Ecto neural progenitor cell (in vitro differentiated cells): ENCODE measurements at regions not wholly inside any gene's neighbourhood (a gene's known extent, or its start where the extent isn't known, plus 50 kb on each side); places are given as distances from the start of the nearest gene placed in this dataset.

Source experiments
- DNase-seq: peaks from one replicate; pipeline ENCODE4 v3.0.0-alpha.2; 2018; ENCODE audit warnings: low spot score

DNA sequence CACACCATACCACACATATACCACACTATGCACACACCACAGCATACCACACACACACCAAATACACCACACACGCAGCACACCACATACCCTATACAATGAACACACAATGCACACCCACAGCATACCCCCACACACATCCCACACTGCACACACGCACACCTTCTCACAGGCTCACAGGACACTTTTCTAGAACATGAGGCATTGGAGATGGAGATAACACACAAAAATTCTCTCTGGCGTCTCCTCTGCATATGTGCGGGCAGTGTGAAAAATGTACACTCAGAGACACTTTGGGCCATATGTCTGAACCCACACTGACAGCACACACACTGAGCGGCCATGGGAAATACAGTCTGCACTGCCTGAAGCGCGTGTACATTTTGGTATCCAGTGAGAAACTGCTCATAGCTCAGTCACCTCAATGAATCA lies 278.1 kb downstream of the GADD45G start:
- DNase-seq: peak; percentile 19

DNA sequence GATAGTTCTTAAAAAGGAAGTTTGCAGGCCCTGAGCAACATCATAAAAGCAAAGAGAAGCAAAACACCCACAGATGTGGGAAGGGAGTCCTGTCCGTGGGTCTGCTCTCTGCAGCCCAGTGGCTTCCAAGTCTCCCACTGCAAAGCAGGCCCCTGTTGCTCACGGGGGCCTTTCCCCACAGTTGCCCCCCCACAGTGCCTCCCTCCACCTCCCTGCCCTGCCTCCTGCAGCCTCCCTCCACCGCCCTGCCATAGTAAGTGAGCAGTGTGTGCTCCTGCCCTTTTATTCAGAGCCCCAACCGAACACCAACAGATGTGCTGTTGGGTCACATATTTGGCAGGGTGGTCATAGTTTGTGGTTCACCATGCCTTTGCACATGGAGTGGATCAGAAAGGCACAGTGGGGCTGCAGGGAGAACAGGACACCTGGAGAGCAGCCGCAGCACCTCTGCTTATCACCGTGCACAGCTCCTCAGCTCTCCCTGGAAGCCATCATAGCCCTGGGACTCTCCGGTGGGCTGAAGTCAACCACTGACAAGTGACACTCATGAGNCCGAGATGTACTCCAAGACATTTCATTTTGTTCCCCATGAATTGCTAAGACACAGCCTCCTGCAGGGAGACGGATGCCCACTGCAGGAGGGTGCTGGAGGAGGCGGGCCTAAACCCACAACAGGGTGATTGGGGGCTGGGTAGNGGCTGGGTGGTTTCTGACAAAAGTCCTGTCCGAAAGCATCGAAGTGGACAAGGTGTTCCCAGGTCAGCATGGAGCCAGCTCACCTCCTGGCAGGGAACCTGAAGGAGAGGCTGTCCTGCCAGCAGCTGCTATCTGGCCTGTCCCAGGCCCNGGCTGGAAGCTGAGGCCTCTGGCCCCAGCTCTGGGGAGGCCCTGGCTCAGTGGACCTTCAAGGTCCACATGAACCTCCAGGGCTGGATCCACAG lies 278.9 kb downstream of the GADD45G start:
- DNase-seq: peak; percentile 38

DNA sequence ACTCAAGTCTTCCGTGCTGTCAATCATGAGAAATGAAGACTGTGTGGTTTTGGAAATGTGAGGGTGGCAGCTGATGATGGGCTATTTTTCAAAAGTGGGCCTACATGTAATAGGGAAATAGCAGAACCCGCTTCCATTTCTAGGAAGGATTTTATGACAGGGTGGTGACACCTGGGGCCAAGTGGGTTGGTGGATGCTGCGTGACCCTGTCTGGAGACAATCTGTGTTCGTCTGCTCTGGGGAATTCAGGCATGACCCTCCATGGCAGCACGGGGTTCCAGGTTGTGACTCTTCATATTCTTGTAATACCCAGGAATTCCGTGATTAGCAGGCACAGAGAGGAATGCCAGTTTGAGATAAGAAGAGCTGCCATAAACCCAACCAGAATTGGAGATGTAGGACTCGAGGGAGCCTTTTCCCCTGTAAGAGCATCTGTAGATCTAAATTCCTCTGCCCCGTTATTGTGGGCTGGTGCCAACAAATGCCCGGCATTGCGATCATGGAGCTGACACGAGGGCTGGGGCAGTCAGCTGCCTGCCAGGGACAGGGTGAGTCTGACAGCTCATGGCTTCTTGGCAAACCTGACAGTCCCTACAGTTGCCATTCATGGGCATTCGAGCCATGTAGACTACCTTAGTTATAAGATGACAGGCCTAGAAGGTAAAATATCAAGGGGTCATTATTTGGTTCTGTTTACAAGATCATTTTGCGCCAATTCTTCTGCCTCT lies 279.7 kb downstream of the GADD45G start:
- DNase-seq: no peak

DNA sequence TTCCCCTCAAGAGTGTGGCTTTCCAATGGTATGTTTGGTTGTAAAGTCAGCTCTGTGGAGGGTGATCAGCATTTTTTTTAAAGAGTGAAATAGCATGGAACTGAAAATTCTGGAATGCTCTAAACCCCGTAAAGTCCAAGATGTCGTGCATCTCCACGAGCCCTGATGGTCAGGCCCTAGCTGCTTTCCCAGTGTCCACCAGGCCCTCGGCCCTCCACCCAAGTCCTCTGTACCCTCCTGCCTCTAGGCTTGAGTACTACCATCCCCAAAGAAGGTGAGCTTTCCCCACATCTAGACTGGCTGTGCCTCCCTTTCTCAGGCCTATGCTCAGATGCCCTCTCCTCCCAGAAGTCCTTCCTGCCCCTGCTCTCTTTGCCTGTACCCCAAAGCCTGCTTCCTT lies 280.3 kb downstream of the GADD45G start:
- no peak for DNase-seq

DNA sequence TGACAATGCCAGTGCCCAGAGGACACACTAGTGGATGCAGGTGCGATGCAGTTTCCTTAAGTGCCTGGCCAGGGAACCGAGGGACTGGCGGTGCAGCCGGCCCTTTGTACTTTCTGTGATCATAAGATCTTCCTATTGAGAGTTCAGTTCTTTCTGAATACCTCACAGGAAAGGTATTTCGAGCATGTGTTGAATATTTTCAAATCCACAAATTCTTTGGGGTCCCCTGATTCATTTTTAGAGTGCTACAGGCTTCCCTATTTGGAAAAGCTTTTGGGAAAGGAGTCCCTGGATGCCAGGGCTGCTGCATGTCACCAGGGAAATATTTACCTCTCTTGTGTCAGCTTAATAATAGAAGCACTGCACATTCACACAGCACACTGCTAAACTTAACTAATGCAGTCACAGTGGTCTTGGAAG lies 281.5 kb downstream of the GADD45G start:
- DNase-seq: no peak

DNA sequence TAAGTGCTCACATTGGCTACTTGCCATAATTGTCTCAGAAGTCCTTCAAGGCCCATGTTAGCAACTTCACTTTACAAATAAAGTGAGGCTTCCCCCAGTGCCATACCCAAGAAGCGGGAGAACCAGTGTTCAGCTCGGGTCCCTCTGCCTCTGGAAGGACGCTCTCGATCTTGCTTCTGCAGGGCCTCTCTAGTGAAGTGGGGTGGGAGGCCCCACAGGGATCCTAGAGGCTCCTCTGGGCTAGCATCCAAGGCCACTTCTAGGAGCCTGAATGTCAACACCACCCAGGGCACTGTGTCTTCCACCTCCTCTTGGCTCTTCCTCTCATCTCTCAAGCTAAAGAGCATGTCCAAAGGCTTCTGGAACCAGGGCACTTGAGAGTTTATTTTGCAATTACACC lies 282.5 kb downstream of the GADD45G start:
- peak; percentile 20 for DNase-seq

DNA sequence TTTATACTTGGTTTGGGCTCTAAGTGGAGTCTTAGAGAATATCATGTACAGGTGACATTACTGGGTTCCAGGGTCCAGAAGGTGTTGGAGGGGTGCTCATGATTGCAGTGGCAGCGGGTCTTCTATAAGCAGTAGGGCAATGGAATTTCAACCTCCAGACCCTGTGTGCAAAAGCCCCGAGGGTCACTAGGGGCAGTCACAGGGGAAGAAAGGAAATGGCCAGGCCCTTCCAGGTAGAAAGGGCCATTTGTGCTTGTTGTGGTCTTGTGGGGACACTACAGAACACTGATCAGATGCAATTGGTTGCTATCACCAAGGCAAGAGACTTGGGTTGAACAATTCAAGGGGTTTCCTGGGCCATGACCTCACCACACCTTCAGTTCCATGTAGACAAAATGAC lies 283.4 kb downstream of the GADD45G start:
- DNase-seq: peak; percentile 20

DNA sequence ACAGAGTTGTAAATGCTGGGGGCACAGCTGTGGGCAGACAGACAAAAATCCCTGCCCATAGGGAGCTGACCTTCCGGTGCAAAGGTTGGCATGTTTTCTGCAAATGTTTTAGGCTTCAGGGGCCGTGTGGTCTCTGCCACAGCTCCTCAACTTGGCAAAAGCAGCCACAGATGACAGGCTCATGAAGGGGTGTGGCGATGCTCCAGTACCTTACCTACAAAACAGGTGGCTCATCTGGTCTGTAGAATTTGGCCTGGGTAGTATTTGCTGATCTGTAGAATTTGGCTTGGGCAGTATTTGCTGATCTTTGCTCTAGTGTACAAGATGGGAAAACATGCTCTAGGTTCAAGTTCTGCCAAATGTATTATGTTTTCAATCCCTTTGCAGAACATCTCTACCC lies 283.9 kb downstream of the GADD45G start:
- DNase-seq: no peak

DNA sequence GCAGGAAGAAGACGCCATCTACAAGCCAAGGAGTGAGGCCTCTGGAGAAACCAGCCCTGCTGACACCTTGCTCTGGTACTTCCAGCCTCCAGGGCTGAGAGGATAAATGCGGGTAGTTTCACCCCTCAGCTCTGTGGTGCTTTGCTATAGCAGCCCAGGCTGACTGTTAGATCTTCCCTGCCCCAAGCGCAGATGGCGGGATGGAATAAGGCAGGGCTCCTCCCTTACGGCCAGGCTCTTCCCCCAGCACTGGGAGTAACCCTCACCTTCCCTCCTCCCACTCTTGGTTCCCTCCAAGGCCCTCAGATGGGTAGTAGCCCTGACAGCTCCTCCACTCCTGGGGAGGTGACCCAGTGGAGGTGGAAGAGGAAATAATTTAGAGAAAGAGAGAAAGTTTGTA lies 285.1 kb downstream of the GADD45G start:
- DNase-seq: no peak

DNA sequence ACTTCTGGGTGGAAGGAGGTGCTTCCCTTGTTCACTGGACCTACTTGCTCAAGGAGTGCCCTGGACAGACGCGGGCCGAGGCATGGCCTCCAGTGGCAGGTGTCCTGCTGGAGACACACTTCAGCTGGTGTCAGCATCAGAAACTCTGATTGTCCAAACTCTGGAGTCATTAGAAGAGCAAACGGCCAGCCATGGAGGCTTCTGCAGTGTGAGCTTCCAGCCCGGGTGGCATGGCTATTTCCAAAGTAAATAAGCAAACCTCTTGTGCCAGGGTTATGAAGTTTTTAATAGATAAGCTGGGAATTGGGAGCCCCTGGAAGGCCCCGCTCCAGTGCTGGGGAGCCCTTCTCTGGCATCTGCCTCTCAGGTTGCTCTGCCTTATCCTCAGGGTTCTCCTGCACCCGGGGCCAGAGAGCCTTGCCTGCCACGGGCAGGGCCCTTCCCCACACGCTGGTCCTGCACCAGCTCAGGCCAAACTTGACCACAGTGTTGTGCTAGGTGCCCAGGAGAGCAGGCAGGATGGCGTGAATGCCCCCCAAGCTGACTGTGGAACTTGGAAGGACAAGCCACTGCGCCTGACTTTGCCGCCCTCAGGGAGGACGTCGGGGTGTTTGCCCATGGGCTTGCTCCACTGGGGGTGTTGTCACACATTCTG lies 285.6 kb downstream of the GADD45G start:
- DNase-seq: peak; percentile 26

DNA sequence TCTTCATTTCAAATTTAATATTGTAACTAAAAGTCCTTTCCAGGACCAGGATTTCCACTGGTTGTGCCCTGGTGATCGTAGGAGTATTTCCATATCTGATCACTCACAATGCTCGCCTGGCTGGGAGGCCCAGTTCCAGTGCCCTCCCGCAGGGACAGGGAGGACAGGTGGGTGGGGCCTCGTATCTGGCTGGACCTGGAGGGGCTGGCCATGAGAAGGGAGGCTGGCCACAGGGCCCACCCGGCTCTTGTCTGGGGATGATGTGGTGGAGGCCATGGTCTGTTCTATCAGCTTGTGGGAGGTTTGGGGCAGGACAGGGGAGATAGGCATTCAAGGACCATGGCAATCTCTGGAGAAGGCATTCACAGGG lies 286.4 kb downstream of the GADD45G start:
- DNase-seq: peak; percentile 27

DNA sequence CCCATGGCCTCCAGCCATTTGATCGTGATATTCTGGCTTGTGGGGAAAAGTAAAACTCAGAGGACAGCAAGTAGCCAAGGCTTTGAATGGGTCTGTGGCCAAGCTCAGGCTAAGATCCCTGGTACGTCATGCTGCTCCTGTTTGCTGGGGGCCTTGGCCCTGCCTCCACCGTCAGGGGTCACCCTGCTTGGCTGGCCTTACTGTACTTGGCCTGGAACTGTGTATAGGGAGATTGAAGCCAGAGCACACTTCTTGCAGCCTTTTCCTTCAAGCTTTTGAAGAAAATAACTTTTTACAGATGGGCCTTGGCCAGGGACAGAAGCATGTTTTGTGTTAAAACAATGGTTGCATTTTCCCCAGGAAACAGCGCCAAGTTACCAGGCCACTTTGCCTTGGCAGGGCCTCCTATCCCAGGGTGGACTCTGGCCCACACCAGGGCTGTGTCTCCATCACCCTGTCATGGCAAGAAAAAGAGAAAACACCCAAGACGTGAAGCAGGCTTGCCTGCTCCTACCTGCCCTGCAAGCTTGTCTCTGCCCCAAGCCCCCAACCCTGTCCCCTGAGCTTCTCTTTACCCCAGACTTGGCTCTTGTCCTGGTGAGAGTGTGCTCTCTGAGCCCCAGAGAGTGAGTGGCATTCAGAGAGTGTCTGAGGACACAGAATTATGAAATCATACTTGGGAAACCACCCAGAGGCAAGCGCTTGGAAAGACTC lies 286.9 kb downstream of the GADD45G start:
- peak; percentile 34 for DNase-seq

DNA sequence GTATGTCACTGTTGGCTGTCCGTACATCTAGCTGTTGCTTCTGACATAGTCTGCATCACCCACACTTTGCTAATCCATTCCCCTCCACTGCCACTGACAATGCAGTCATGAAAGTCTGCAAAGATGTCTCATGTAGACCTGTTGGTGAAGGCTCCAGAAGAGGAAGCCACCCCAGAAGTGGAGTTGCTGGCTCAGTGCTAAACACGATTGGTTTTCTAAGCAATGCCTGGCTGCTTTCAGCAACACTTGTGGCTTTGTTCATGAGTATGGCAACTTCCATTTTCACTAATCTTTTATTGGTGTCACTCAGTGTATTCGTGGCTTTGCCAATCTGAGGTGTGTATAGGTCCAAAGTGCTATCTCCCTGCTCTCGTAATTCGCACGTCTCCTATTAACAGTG lies 288.1 kb downstream of the GADD45G start:
- peak; percentile 24 for DNase-seq

DNA sequence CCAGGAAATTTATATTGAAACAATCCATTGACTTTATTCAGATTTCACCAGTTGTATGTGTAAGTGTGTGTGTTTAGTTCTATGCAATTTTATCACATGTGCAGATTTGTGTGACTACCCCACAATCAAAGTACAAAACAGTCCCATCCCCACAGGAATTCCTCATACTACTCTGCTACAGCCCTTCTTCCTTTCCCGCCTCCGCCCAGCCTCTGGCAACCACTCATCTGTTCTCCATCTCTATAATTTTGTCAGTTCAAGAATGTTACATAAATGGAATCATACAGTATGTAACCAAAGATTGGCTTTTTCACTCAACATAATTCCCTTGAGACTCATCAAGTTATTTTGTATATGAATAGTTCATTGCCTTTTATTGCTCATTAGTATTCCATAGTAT lies 289.1 kb downstream of the GADD45G start:
- DNase-seq: no peak

DNA sequence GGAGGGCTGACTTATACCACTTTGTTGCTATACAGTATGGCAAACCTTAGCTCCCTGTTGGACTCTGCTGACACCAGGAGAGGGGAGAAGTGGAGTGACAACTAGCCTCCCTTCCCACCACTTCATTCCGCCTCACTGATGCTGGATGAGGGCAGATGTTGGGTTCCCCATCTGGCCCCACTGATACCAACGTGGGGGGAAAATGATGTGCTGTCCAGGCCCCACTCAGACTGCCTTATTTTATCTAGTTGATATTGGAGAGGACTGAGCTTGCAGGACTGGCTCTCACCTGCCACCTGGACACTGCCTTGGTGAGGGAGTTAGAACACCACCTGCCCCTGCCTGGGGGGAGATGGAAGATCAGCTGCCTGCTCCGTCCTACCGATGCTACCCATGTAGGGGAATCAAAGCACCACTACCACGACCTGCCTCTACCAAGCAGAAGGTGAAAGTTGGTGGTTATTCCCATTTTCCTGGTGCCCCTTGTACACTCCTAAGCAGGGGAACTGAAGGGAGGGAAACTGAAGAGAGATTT lies 292.1 kb downstream of the GADD45G start:
- peak; percentile 23 for DNase-seq

DNA sequence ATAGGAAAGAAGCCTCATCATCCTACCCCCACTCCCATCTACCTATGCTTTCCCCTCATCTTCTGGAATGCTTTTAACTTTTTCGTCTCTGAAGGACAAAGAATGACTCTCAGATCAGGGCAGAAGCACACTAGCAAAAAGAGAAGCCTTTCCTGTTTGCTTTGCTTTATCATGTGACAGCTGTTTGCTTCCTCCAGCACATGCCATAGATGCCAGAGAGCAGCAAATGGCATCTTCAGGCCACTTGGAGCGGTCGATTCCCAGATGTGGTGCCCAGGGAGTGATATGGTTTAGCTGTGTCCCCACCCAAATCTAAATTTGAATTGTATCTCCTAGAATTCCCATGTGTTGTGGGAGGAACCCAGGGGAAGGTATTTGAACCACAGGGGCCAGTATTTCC lies 294.8 kb downstream of the GADD45G start:
- peak; percentile 21 for DNase-seq

DNA sequence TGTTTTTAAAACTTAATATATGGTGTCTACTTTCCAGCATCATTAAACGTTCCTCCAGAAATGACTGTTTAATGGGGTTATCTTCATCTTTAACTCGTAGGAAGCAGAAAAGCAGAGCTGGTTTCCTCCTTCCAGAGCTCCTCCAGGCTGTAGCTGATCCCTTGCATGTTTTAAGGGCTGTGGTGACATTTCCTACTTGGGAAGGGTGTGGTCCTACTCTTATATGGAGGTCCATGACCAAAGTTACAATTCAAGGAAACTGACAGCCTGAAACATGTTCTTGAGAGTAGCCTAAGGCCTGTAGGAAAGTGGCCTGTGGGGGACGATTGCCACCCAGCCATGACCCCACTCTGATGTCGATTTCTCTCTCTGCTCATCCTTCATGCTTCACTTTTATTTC lies 297.1 kb downstream of the GADD45G start:
- peak; percentile 14 for DNase-seq

DNA sequence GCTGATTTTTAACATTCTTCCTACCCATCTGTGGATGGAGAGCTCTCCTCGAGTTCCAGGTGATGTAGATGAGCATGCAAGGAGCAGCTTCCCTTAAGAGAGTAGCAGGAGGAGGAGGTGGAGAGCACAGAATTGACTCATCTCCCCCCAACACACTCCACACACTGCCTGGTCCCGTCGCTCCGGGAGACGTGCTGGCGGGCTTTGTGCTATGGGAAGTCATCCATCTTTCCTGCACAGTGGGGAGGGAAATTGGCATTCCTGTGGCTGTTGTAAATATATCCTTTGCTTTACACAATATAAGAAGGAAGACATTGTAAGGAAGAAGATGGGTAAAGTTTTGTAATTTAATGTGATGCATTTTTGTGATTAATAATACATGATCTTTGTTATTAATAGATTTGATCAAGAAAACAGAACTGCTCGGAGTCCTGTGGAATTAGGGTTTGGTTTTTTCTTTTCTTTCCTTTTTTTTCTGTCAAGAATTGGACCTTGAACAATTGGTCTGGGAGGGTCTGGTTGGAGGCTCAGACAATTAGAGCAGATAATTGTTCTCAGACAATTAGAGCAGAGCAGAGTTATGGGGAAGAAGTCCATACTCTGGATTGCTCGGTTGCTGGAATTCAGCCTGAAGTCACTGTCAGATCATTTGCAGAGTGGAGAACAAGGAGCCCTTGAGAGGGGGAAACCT lies 297.8 kb downstream of the GADD45G start:
- DNase-seq: peak; percentile 38

DNA sequence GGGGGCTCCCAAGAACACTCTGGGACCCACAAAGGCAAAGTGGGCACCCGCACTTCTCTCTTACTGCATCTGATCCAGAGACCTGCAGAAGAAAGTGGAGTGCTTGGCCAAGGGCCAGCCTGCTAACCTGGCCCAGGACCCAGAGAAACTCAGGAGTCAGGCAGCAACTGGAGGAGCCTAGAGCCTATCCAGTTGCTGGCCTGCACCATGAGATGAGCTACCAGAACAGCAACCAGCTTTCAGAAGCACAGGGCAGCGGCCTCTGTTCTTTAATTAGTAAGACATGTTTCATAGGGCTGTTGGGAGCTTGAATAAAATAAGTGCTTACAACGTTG lies 298.3 kb downstream of the GADD45G start:
- peak; percentile 24 for DNase-seq

DNA sequence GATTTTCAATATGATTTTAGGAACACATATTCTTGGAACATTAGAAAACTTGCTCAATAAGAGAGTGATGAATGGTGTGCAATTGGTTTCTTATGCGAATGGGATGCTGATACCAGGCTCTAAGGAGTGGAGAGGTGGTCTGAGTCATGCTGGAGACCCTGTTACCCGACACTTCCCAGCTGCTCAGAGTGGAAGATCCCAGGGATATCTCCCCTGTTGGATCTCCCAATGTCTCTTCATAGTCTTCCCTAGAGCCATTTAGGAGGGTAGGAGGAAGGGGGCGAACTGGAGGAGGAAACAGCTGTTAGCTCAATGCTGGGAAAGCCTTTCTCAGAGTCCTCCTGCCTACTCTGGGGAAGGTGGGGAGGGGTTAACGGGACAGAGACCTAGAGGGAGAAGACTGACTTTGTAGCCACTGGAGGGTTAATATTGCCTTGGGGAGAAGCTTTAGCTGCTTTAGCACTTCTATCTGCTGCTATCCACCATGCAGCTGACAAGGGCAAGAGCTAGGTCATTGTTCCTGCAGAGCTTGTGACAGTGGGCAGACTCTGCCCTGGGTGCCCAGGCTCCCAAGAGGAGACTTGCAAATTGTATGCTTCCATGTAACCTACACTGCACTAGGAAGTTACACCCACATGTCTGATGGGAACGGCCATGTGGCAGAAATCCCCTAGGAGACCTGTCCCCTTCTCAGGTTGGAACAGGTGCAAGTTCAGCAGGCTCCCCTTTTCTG lies 301.0 kb downstream of the GADD45G start:
- DNase-seq: peak; percentile 26
